ENCODE measurements at regions not wholly inside any gene's neighbourhood (a gene's known extent, or its start where the extent isn't known, plus 50 kb on each side); places are given as distances from the start of the nearest gene placed in this dataset.

GRCh38 chr4:38255572-38255971 is 295.4 kb downstream of the PTTG2 start:
- H2AK5ac ChIP-seq (ENCODE audit: low read depth, low read length), result no peak overlapping the region
- no peak overlapping the region for H4K8ac ChIP-seq (ENCODE audit: extremely low read depth, insufficient read depth, low read length)
- H3K79me1 ChIP-seq (ENCODE audit: low read depth, low read length), result no peaks in the 10 kb centered on the region
- no peaks in the 10 kb centered on the region for H3K23me2 ChIP-seq (ENCODE audit: low read depth, low read length)
- H4K91ac ChIP-seq (replicated peaks; ENCODE audit: insufficient read length, low read length), result no peak overlapping the region
- no peak overlapping the region for H3K27ac ChIP-seq (ENCODE audit: low read depth, low read length)
- ChIA-PET CTCF (ENCODE audit: partially characterized antibody) (no interaction called here), POLR2A (ENCODE audit: partially characterized antibody) (no interaction called here)
- no peak overlapping the region for H3K56ac ChIP-seq (replicated peaks; ENCODE audit: insufficient read length, low read depth, low read length)
- FAIRE-seq (no peak), DNase-seq (ENCODE audit: low read depth in 1 of 2, low spot score in 2 of 2) (no peak)
- 91% methylated on average over 2 of the region's 2 CpGs; no CpG with 5 or more reads in 1 of the 2 experiments for WGBS, 2 experiments (ENCODE audit: extremely low coverage in 1 of 2, insufficient coverage in 1 of 2, insufficient read length in 1 of 2, insufficient replicate concordance in 2 of 2, low coverage in 1 of 2, low lambda C conversion rate in 2 of 2, missing lambda C conversion rate in 1 of 2)
- 0 out of 7 replicates have a peak, but pooled peaks cover 0 to 4% (median 0%) of the 10 kb centered on the region in 4 experiments for H3K4me1 ChIP-seq (replicated peaks in 1 of 4; ENCODE audit: control insufficient read depth in 3 of 4, insufficient read depth in 4 of 4, low read length in 3 of 4)
- no peak overlapping the region for H3K9ac ChIP-seq (replicated peaks in 1 of 4; ENCODE audit: extremely low read depth in 1 of 4, low read depth in 3 of 4, low read length in 3 of 4)
- no peak overlapping the region for H2AFZ ChIP-seq (ENCODE audit: low read length)
- no peak overlapping the region for H3K18ac ChIP-seq (ENCODE audit: extremely low read depth, low read length)
- no peak overlapping the region for H4K5ac ChIP-seq (ENCODE audit: insufficient read length, low read depth, low read length)
- no peak overlapping the region for H2BK12ac ChIP-seq (ENCODE audit: low read depth, low read length)
- peaks cover 11 to 14% of the 10 kb centered on the region in 2 experiments for H3K9me3 ChIP-seq (ENCODE audit: insufficient read depth in 2 of 2, low read depth in 1 of 2, low read length in 1 of 2)
- H3K4ac ChIP-seq (replicated peaks; ENCODE audit: insufficient read length, low read depth, low read length), result no peak overlapping the region
- no peak overlapping the region for H3K4me3 ChIP-seq (ENCODE audit: extremely low read depth in 1 of 4, insufficient read depth in 2 of 4, low read depth in 3 of 4, low read length in 4 of 4)
- H3K14ac ChIP-seq (ENCODE audit: insufficient read length), result no peak overlapping the region
- no peaks in the 10 kb centered on the region for H3K79me2 ChIP-seq (ENCODE audit: control insufficient read depth in 1 of 2, insufficient read depth in 2 of 2, low read length in 2 of 2)
- no peak overlapping the region for H3K23ac ChIP-seq (ENCODE audit: insufficient read length)
- H3K4me2 ChIP-seq (ENCODE audit: insufficient read depth in 1 of 2, low read depth in 2 of 2, low read length in 2 of 2), result no peak overlapping the region
- no peaks in the 10 kb centered on the region for H3K36me3 ChIP-seq (ENCODE audit: control insufficient read depth in 2 of 4, insufficient read depth in 4 of 4, low read length in 3 of 4)
- TF ChIP-seq POLR2A (IDR thresholded peaks at IDR 0.05; ENCODE audit: control extremely low read depth in 1 of 2, low read depth in 2 of 2, low read length in 2 of 2), result no peak
- no peak for TF ChIP-seq CBX8 (IDR thresholded peaks at IDR 0.05; ENCODE audit: borderline replicate concordance, low read depth, low read length)
- no peaks in the 10 kb centered on the region for H4K20me1 ChIP-seq (replicated peaks in 1 of 2; ENCODE audit: control insufficient read depth in 1 of 2, insufficient read depth in 2 of 2, low read length in 2 of 2)
- no peak overlapping the region for H2BK20ac ChIP-seq (ENCODE audit: low read length)
- H2BK5ac ChIP-seq (ENCODE audit: low read depth, low read length), result no peak overlapping the region
- no peak overlapping the region for H2BK15ac ChIP-seq (ENCODE audit: low read length)
- no peak overlapping the region for H2BK120ac ChIP-seq (replicated peaks; ENCODE audit: low read depth, low read length)
- H3K27me3 ChIP-seq (replicated peaks in 1 of 4; ENCODE audit: control insufficient read depth in 3 of 4, extremely low read depth in 1 of 4, insufficient read depth in 3 of 4, low read length in 3 of 4), result no peaks in the 10 kb centered on the region; a peak in 1 of 7 replicates
